IMR-90 (cell line): ENCODE measurements at regions not wholly inside any gene's neighbourhood (a gene's known extent, or its start where the extent isn't known, plus 50 kb on each side); places are given as distances from the start of the nearest gene placed in this dataset.
A peak's percentile ranks its signal among the peaks of the same experiment; 100 is the strongest.

Experiments used
- ATAC-seq: fragments of 200-7000 bp; cut with Tn5 transposase; 2 replicates; pipeline ENCODE4 v1.9.1; 2020; ENCODE audit warnings: low read depth, mild to moderate bottlenecking, moderate library complexity
- BruUV-seq: library from RNA; stranded (reverse); fragments of 400-500 nt; replicated peaks from 2 replicates; lab custom pipeline; 2021; lab: Mats Ljungman, UMichigan
- CTCF ChIA-PET: fragments of 300-600 bp; formaldehyde crosslinking; extraction: SDS; loops from one replicate; lab custom pipeline; 2021; ENCODE audit warnings: antibody characterized with exemption; lab: Yijun Ruan, JAX
- POLR2A ChIA-PET: fragments of 300-600 bp; sonication (Branson Sonifier 250); formaldehyde crosslinking; loops from one replicate; lab custom pipeline; 2022; ENCODE audit warnings: antibody characterized with exemption; ENCODE audit not compliant: unreplicated experiment; lab: Charles Lee
- DNase-seq: peaks from one replicate; pipeline ENCODE4 v3.0.0; 2013
- H2AFZ ChIP-seq: replicated peaks from 2 replicates; pipeline ENCODE3; 2013; ENCODE audit warnings: low read length, mild to moderate bottlenecking; ENCODE audit not compliant: poor library complexity
- H2AK5ac ChIP-seq: 2 replicates; pipeline ENCODE4 v1.6.1; 2013; ENCODE audit warnings: low read depth, low read length, inconsistent platforms
- H2AK9ac ChIP-seq: replicated peaks from 2 replicates; pipeline ENCODE3; 2013; ENCODE audit warnings: mild to moderate bottlenecking, low read depth, low read length, moderate library complexity; ENCODE audit not compliant: poor library complexity
- H2BK120ac ChIP-seq: 2 replicates; pipeline ENCODE4 v1.6.1; 2013; ENCODE audit warnings: low read depth, low read length, inconsistent platforms
- H2BK15ac ChIP-seq: 3 replicates; pipeline ENCODE4 v1.6.1; 2013; ENCODE audit warnings: low read depth, low read length, inconsistent platforms
- H2BK20ac ChIP-seq: 2 replicates; pipeline ENCODE4 v1.6.1; 2013; ENCODE audit warnings: low read depth, mild to moderate bottlenecking, inconsistent platforms, low read length, moderate library complexity
- H2BK5ac ChIP-seq: 2 replicates; pipeline ENCODE4 v1.6.1; 2013; ENCODE audit warnings: mild to moderate bottlenecking, low read depth, low read length, inconsistent platforms; ENCODE audit not compliant: poor library complexity, severe bottlenecking
- H3K14ac ChIP-seq: replicated peaks from 2 replicates; pipeline ENCODE4 v1.6.1; 2013; ENCODE audit warnings: low read depth, low read length, inconsistent platforms
- H3K18ac ChIP-seq: 2 replicates; pipeline ENCODE4 v1.6.1; 2013; ENCODE audit warnings: low read depth, low read length, control low read depth
- H3K23ac ChIP-seq: 2 replicates; pipeline ENCODE4 v1.6.1; 2013; ENCODE audit warnings: low read depth, low read length, inconsistent platforms
- H3K27ac ChIP-seq: 2 replicates; pipeline ENCODE4 v1.5.1; 2013; ENCODE audit warnings: mild to moderate bottlenecking, control low read depth, low read length; ENCODE audit not compliant: insufficient read depth
- H3K27me3 ChIP-seq: 2 replicates; pipeline ENCODE4 v1.6.1; 2013; ENCODE audit warnings: low read length; ENCODE audit not compliant: control insufficient read depth, insufficient read depth
- H3K36me3 ChIP-seq: 2 replicates; pipeline ENCODE4 v1.6.1; 2013; ENCODE audit warnings: low read length, mixed read lengths; ENCODE audit not compliant: control insufficient read depth, insufficient read depth
- H3K4ac ChIP-seq: 2 replicates; pipeline ENCODE4 v1.6.1; 2013; ENCODE audit warnings: low read depth, low read length, inconsistent platforms
- H3K4me1 ChIP-seq: 2 replicates; pipeline ENCODE4 v1.6.1; 2013; ENCODE audit warnings: low read length, mixed read lengths; ENCODE audit not compliant: control insufficient read depth, insufficient read depth
- H3K4me2 ChIP-seq: 2 replicates; pipeline ENCODE4 v1.6.1; 2013; ENCODE audit warnings: low read depth, mild to moderate bottlenecking, control low read depth, low read length, moderate library complexity
- H3K4me3 ChIP-seq: 2 replicates; pipeline ENCODE4 v1.5.1; 2013; ENCODE audit warnings: low read depth, mild to moderate bottlenecking, control low read depth, low read length, moderate library complexity; ENCODE audit not compliant: insufficient read depth
- H3K56ac ChIP-seq: 2 replicates; pipeline ENCODE4 v1.6.1; 2013; ENCODE audit warnings: low read length, inconsistent platforms; ENCODE audit not compliant: insufficient read depth; ENCODE audit errors: extremely low read depth
- H3K79me1 ChIP-seq, 2 experiments: 2 replicates each; pipeline ENCODE4 v1.6.1; 2013; ENCODE audit warnings: low read length in 2 of 2, inconsistent platforms in 1 of 2, low read depth in 1 of 2
- H3K9ac ChIP-seq: 2 replicates; pipeline ENCODE4 v1.6.1; 2013; ENCODE audit warnings: low read depth, low read length, control low read depth
- H3K9me1 ChIP-seq: 2 replicates; pipeline ENCODE4 v1.6.1; 2013; ENCODE audit warnings: low read length, inconsistent platforms; ENCODE audit not compliant: insufficient read depth
- H3K9me3 ChIP-seq: 2 replicates; pipeline ENCODE4 v1.6.1; 2013; ENCODE audit warnings: low read length; ENCODE audit not compliant: control insufficient read depth, insufficient read depth
- H4K20me1 ChIP-seq: 2 replicates; pipeline ENCODE4 v1.6.1; 2013; ENCODE audit warnings: low read length, inconsistent platforms; ENCODE audit not compliant: insufficient read depth
- H4K5ac ChIP-seq: 2 replicates; pipeline ENCODE4 v1.6.1; 2013; ENCODE audit warnings: mild to moderate bottlenecking, low read depth, low read length, control low read depth
- H4K8ac ChIP-seq, 2 experiments: 2 replicates each; pipeline ENCODE4 v1.6.1; 2013; ENCODE audit warnings: low read depth in 2 of 2, low read length in 2 of 2, control low read depth in 1 of 2, inconsistent platforms in 1 of 2
- H4K91ac ChIP-seq: 2 replicates; pipeline ENCODE4 v1.6.1; 2013; ENCODE audit warnings: low read depth, low read length, inconsistent platforms; ENCODE audit not compliant: insufficient read depth
- BHLHE40 ChIP-seq: fragments of 150-350 bp; IDR thresholded peaks from 2 replicates; pipeline ENCODE4 v1.6.1; 2016; ENCODE audit warnings: mild to moderate bottlenecking, low read depth, low read length
- CEBPB ChIP-seq: IDR thresholded peaks from 2 replicates; pipeline ENCODE4 v1.6.1; 2012; ENCODE audit warnings: low read depth, low read length, improper control_type of control experiment
- CHD1 ChIP-seq: IDR thresholded peaks from 2 replicates; pipeline ENCODE4 v1.6.1; 2012; ENCODE audit warnings: low read depth, low read length, improper control_type of control experiment
- FOS ChIP-seq: fragments of 150-350 bp; IDR thresholded peaks from 2 replicates; pipeline ENCODE4 v1.6.1; 2016; ENCODE audit warnings: low read depth, low read length
- MAFK ChIP-seq: IDR thresholded peaks from 2 replicates; pipeline ENCODE4 v1.6.1; 2012; ENCODE audit warnings: low read depth, low read length, improper control_type of control experiment
- MAZ ChIP-seq: IDR thresholded peaks from 2 replicates; pipeline ENCODE4 v1.6.1; 2012; ENCODE audit warnings: low read depth, mild to moderate bottlenecking, low read length, improper control_type of control experiment, moderate library complexity, borderline replicate concordance
- MXI1 ChIP-seq: IDR thresholded peaks from 2 replicates; pipeline ENCODE4 v1.6.1; 2012; ENCODE audit warnings: low read depth, mild to moderate bottlenecking, low read length, moderate library complexity, borderline replicate concordance
- NFE2L2 ChIP-seq: fragments of 150-350 bp; IDR thresholded peaks from 2 replicates; pipeline ENCODE4 v1.6.1; 2016; ENCODE audit warnings: low read depth, mild to moderate bottlenecking, low read length
- POLR2A ChIP-seq: IDR thresholded peaks from 2 replicates; pipeline ENCODE4 v1.6.1; 2012; ENCODE audit warnings: mild to moderate bottlenecking, low read depth, low read length
- RAD21 ChIP-seq: IDR thresholded peaks from 2 replicates; pipeline ENCODE4 v1.6.1; 2012; ENCODE audit warnings: low read length, improper control_type of control experiment
- RCOR1 ChIP-seq: IDR thresholded peaks from 2 replicates; pipeline ENCODE4 v1.6.1; 2012; ENCODE audit warnings: mild to moderate bottlenecking, low read length, improper control_type of control experiment; ENCODE audit not compliant: insufficient replicate concordance
- RFX5 ChIP-seq: IDR thresholded peaks from 2 replicates; pipeline ENCODE4 v1.8.0; 2012; ENCODE audit warnings: low read depth, mild to moderate bottlenecking, low read length, moderate library complexity
- SMC3 ChIP-seq: fragments of 150-350 bp; IDR thresholded peaks from 2 replicates; pipeline ENCODE4 v1.6.1; 2016; ENCODE audit warnings: low read depth, mild to moderate bottlenecking, antibody characterized with exemption, low read length, moderate library complexity
- WGBS, 2 experiments: methylation state at CpG; one replicate each; pipeline versions ENCODE4 v1.1.5 to v1.1.7; 2013; ENCODE audit warnings: missing lambda C conversion rate in 2 of 2; ENCODE audit not compliant: insufficient read length in 1 of 2; ENCODE audit errors: extremely low coverage in 2 of 2; 5-methylcytosine and 5-hydroxymethylcytosine counted together
- dilution Hi-C: fragments of 300-500 bp; cut with HindIII; formaldehyde crosslinking; loops from one replicate; pipeline ENCODE4 v1.14.3; 2018; ENCODE audit warnings: low sequenced_read_pairs; ENCODE audit not compliant: unreplicated experiment
- in situ Hi-C: fragments of 300-500 bp; cut with MboI; formaldehyde crosslinking; loops from 3 replicates; pipeline ENCODE4 v1.14.3; 2019; ENCODE audit warnings: low sequenced_read_pairs, inconsistent platforms, mixed read lengths
- intact Hi-C: fragments of 100-400 bp; cut with micrococcal nuclease; formaldehyde crosslinking; loops from 2 replicates; pipeline ENCODE4 v1.10.0; 2022
- TF ChIP-seq, protein P1 (sequence below): fragments of 150-350 bp; IDR thresholded peaks from 2 replicates; pipeline ENCODE4 v1.6.1; 2017; ENCODE audit warnings: mild to moderate bottlenecking, antibody characterized with exemption, low read length, low read depth
- TF ChIP-seq, protein P2 (sequence below): conservative IDR thresholded peaks from 2 replicates; pipeline ENCODE4 v1.5.1; 2012; ENCODE audit warnings: mild to moderate bottlenecking, low read depth, low read length, improper control_type of control experiment
- TF ChIP-seq, protein P3 (sequence below): fragments of 150-350 bp; IDR thresholded peaks from 2 replicates; pipeline ENCODE4 v1.6.1; 2016; ENCODE audit warnings: low read depth, mild to moderate bottlenecking, low read length, moderate library complexity, borderline replicate concordance

DNA sequence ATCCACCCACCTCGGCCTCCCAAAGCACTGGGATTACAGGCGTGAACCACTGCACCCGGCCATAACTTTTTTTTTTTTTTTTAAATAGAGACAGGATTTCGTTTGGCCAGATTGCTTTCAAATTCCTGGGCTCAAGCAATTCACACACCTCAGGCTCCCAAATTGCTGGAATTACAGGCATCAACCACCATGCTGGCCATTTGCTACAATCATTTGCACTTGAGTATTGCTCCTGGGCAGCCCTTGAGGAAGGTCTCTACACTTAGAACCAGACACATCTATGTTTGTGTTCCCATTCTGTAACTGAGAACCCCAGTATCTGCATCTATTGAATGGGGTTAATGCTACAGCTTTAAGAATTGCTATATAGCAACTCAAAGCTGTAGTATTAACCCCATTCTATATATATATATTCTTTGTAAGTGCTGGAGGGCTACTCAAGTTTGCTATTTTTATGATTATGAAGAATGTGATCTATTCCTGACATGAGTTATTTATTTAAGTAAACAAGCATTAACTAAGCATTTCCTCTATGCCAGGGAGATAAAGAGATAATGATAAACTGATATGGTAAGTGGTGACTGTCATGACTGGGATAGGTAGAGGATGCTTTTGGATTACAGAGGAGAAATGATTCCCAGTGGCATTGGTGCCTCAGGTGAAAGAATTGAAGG, 496.5 kb upstream of the TNC start:
- Histone ChIP-seq H2BK20ac (peak overlapping the region; percentile 96), H2AFZ (no peak overlapping the region), H4K8ac (peak overlapping the region; percentile 86 to 92), H3K4me1 (peaks cover 20% of the 10 kb centered on the region), H3K27me3 (no peaks in the 10 kb centered on the region), H3K9ac (no peak overlapping the region), H2AK5ac (peak overlapping the region; percentile 88), H3K4me3 (no peak overlapping the region), H4K20me1 (no peaks in the 10 kb centered on the region), H3K9me1 (peaks cover 10% of the 10 kb centered on the region), H2BK15ac (peak overlapping the region; percentile 99), H3K4ac (peak overlapping the region; percentile 98), H3K79me1 (no peaks in the 10 kb centered on the region), H3K23ac (peak overlapping the region; percentile 97), H3K9me3 (no peaks in the 10 kb centered on the region), H3K18ac (peak overlapping the region; percentile 98), H2AK9ac (peak overlapping the region; percentile 50), H3K27ac (peak overlapping the region; percentile 97), H2BK5ac (peak overlapping the region; percentile 96), H4K91ac (peak overlapping the region; percentile 98), H4K5ac (peak overlapping the region; percentile 97; the same call in 1 of the 2 replicates), H3K36me3 (no peaks in the 10 kb centered on the region), H3K4me2 (no peak overlapping the region), H3K56ac (peak overlapping the region; percentile 95), H2BK120ac (peak overlapping the region; percentile 97), H3K14ac (peak overlapping the region; percentile 92)
- in situ Hi-C loops (no loop called here), dilution Hi-C loops (no loop called here), intact Hi-C loops (no loop called here)
- POLR2A ChIA-PET, result no interaction called here
- CTCF ChIA-PET, result no interaction called here
- BruUV-seq, result no TSS peak
- TF ChIP-seq POLR2A (no peak), RCOR1 (no peak), NFE2L2 (no peak), MAFK (no peak), MAZ (no peak), FOS (no peak), SMC3 (no peak), CHD1 (no peak), CEBPB (no peak), MXI1 (no peak), RAD21 (no peak), BHLHE40 (no peak), RFX5 (no peak)
- TF ChIP-seq, protein P1, sequence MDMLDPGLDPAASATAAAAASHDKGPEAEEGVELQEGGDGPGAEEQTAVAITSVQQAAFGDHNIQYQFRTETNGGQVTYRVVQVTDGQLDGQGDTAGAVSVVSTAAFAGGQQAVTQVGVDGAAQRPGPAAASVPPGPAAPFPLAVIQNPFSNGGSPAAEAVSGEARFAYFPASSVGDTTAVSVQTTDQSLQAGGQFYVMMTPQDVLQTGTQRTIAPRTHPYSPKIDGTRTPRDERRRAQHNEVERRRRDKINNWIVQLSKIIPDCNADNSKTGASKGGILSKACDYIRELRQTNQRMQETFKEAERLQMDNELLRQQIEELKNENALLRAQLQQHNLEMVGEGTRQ, result no peak
- TF ChIP-seq, protein P2, sequence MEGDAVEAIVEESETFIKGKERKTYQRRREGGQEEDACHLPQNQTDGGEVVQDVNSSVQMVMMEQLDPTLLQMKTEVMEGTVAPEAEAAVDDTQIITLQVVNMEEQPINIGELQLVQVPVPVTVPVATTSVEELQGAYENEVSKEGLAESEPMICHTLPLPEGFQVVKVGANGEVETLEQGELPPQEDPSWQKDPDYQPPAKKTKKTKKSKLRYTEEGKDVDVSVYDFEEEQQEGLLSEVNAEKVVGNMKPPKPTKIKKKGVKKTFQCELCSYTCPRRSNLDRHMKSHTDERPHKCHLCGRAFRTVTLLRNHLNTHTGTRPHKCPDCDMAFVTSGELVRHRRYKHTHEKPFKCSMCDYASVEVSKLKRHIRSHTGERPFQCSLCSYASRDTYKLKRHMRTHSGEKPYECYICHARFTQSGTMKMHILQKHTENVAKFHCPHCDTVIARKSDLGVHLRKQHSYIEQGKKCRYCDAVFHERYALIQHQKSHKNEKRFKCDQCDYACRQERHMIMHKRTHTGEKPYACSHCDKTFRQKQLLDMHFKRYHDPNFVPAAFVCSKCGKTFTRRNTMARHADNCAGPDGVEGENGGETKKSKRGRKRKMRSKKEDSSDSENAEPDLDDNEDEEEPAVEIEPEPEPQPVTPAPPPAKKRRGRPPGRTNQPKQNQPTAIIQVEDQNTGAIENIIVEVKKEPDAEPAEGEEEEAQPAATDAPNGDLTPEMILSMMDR, result no peak
- TF ChIP-seq, protein P3, sequence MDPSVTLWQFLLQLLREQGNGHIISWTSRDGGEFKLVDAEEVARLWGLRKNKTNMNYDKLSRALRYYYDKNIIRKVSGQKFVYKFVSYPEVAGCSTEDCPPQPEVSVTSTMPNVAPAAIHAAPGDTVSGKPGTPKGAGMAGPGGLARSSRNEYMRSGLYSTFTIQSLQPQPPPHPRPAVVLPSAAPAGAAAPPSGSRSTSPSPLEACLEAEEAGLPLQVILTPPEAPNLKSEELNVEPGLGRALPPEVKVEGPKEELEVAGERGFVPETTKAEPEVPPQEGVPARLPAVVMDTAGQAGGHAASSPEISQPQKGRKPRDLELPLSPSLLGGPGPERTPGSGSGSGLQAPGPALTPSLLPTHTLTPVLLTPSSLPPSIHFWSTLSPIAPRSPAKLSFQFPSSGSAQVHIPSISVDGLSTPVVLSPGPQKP, result no peak
- no peak for DNase-seq
- 94% methylated on average over 4 of the region's 4 CpGs; no CpG with 5 or more reads in 1 of the 2 experiments for WGBS, 2 experiments
- ATAC-seq, result no peak
